RWPE1 (cell line): ENCODE measurements at regions not wholly inside any gene's neighbourhood (a gene's known extent, or its start where the extent isn't known, plus 50 kb on each side); places are given as distances from the start of the nearest gene placed in this dataset.
"Not testable (repeated sequence)": the region's sequence is repeated elsewhere in the genome, so short reads cannot be mapped to it uniquely, and the experiment has no call there.

Source experiments
- CTCF ChIA-PET: fragments of 350-600 bp; sonication (Branson Sonifier 250); formaldehyde crosslinking; extraction: SDS; loops from one replicate; lab custom pipeline; 2021; lab: Yijun Ruan, JAX
- POLR2A ChIA-PET: fragments of 400-600 bp; formaldehyde crosslinking; extraction: SDS; loops from one replicate; lab custom pipeline; 2020; ENCODE audit warnings: antibody characterized with exemption; ENCODE audit not compliant: low non-redundant PET; lab: Yijun Ruan, JAX
- DNase-seq: peaks from one replicate; pipeline ENCODE4 v3.0.0; 2012; ENCODE audit warnings: low spot score
- H3K27ac ChIP-seq: fragments of 450-650 bp; 2 replicates; pipeline ENCODE4 v1.5.1; 2017
- CTCF ChIP-seq: fragments of 450-650 bp; conservative IDR thresholded peaks from 2 replicates; pipeline ENCODE4 v1.5.1; 2017; ENCODE audit warnings: low read depth, mild to moderate bottlenecking

GRCh38 chr4:107509615-107510014 is 210.4 kb downstream of the PAPSS1 start:
- DNase-seq: no peak
- no peak overlapping the region for H3K27ac ChIP-seq
- ChIA-PET POLR2A (no interaction called here), CTCF (no interaction called here)
- no peak for TF ChIP-seq CTCF

GRCh38 chr4:107500551-107500950 is 219.5 kb downstream of the PAPSS1 start:
- TF ChIP-seq CTCF: no peak
- POLR2A ChIA-PET: no interaction called here
- H3K27ac ChIP-seq: no peak overlapping the region
- CTCF ChIA-PET: interaction anchor here (0.6 kb wide), 1 partner anchor 121 kb away, joined by 3 read pairs; no protein-coding TSS in a partner anchor
- no peak for DNase-seq

- TF ChIP-seq CTCF: no peak
- POLR2A ChIA-PET: no interaction called here
- DNase-seq: no peak
- CTCF ChIA-PET: no interaction called here
- H3K27ac ChIP-seq: no peak overlapping the region
Observed at GRCh38 chr4:107497054-107497453, 223.0 kb downstream of the PAPSS1 start.

- ChIA-PET CTCF (no interaction called here), POLR2A (no interaction called here)
- H3K27ac ChIP-seq: no peak overlapping the region
- DNase-seq: no peak
- no peak for TF ChIP-seq CTCF
Observed at GRCh38 chr4:107492566-107492965, 227.5 kb downstream of the PAPSS1 start.

- CTCF ChIA-PET: no interaction called here
- no peak for DNase-seq
- POLR2A ChIA-PET: no interaction called here
Observed at GRCh38 chr4:107490116-107490515, 229.9 kb downstream of the PAPSS1 start.

GRCh38 chr4:107483621-107484020 is 236.4 kb downstream of the PAPSS1 start:
- H3K27ac ChIP-seq, CTCF ChIA-PET, DNase-seq: not testable (repeated sequence)
- POLR2A ChIA-PET: interaction anchor here (0.5 kb wide), 1 partner anchor 234 kb away, joined by 3 read pairs; no protein-coding TSS in a partner anchor

More at GRCh38 chr4:107490116-107490515, 229.9 kb downstream of the PAPSS1 start:
- no peak for TF ChIP-seq CTCF
- H3K27ac ChIP-seq: no peak overlapping the region

- ChIA-PET POLR2A (no interaction called here), CTCF (no interaction called here)
- TF ChIP-seq CTCF: no peak
Observed at GRCh38 chr4:107482546-107482945, 237.5 kb downstream of the PAPSS1 start.

More at GRCh38 chr4:107482546-107482945, 237.5 kb downstream of the PAPSS1 start:
- no peak overlapping the region for H3K27ac ChIP-seq
- no peak for DNase-seq
